HEK293 (cell line): ENCODE measurements at regions not wholly inside any gene's neighbourhood (a gene's known extent, or its start where the extent isn't known, plus 50 kb on each side); places are given as distances from the start of the nearest gene placed in this dataset.
A peak's percentile ranks its signal among the peaks of the same experiment; 100 is the strongest.

ENCODE experiments used
- CTCF ChIA-PET: fragments of 350-600 bp; formaldehyde crosslinking; extraction: SDS; loops from one replicate; lab custom pipeline; 2021; ENCODE audit warnings: antibody characterized with exemption; lab: Yijun Ruan, JAX
- POLR2A ChIA-PET: fragments of 300-600 bp; formaldehyde crosslinking; extraction: SDS; loops from one replicate; lab custom pipeline; 2020; ENCODE audit warnings: antibody characterized with exemption, inconsistent platforms; lab: Yijun Ruan, JAX
- H3K27ac ChIP-seq: fragments of 200-500 bp; sonication (Bioruptor generic); 2 replicates; pipeline ENCODE4 v1.5.1; 2014; ENCODE audit warnings: low read depth, low read length, control low read depth, inconsistent platforms; ENCODE audit errors: extremely low read depth
- H3K36me3 ChIP-seq, 2 experiments: fragments of 200-500 bp in 1 of 2; sonication (Bioruptor generic) in 1 of 2; 1 replicate in 1 of 2; 2 replicates in 1 of 2; pipeline ENCODE4 v1.5.1; 2014 to 2017; ENCODE audit warnings: inconsistent platforms in 2 of 2, low read length in 2 of 2; ENCODE audit not compliant: control insufficient read depth in 2 of 2, insufficient read depth in 1 of 2
- H3K4me1 ChIP-seq: fragments of 200-500 bp; sonication (Bioruptor generic); 2 replicates; pipeline ENCODE4 v1.5.1; 2014; ENCODE audit warnings: mild to moderate bottlenecking, low read length, inconsistent platforms; ENCODE audit not compliant: control insufficient read depth, insufficient read depth
- H3K4me3 ChIP-seq: 2 replicates; pipeline ENCODE4 v1.5.1; 2011; ENCODE audit warnings: low read depth, mild to moderate bottlenecking, control low read depth, low read length, moderate library complexity
- H3K9me3 ChIP-seq: fragments of 200-500 bp; sonication (Bioruptor generic); 2 replicates; pipeline ENCODE4 v1.5.1; 2014; ENCODE audit warnings: low read depth, low read length, inconsistent platforms; ENCODE audit not compliant: control insufficient read depth, insufficient read depth
- GFI1B ChIP-seq: fragments of 450-650 bp; formaldehyde crosslinking; IDR thresholded peaks from 2 replicates; pipeline ENCODE4 v1.5.1; 2016; ENCODE audit warnings: missing biosample characterization, missing genetic modification characterization
- GLIS1 ChIP-seq: fragments of 450-650 bp; formaldehyde crosslinking; IDR thresholded peaks from 2 replicates; pipeline ENCODE4 v1.5.1; 2016; ENCODE audit warnings: missing biosample characterization, missing genetic modification characterization
- KLF10 ChIP-seq: fragments of 450-650 bp; IDR thresholded peaks from 2 replicates; pipeline ENCODE4 v1.5.1; 2018; ENCODE audit warnings: missing biosample characterization, mild to moderate bottlenecking, missing genetic modification characterization
- RBAK ChIP-seq: fragments of 450-650 bp; formaldehyde crosslinking; IDR thresholded peaks from 2 replicates; pipeline ENCODE4 v1.5.1; 2016; ENCODE audit warnings: missing biosample characterization, missing genetic modification characterization
- SALL2 ChIP-seq: fragments of 450-650 bp; formaldehyde crosslinking; IDR thresholded peaks from 2 replicates; pipeline ENCODE4 v1.5.0; 2017; ENCODE audit warnings: missing biosample characterization, mild to moderate bottlenecking, missing genetic modification characterization, borderline replicate concordance
- ZNF140 ChIP-seq: fragments of 450-650 bp; formaldehyde crosslinking; IDR thresholded peaks from 2 replicates; pipeline ENCODE4 v1.5.1; 2016; ENCODE audit warnings: missing biosample characterization, missing genetic modification characterization
- ZNF311 ChIP-seq: fragments of 450-650 bp; formaldehyde crosslinking; IDR thresholded peaks from 2 replicates; pipeline ENCODE4 v1.5.1; 2017; ENCODE audit warnings: missing biosample characterization, missing genetic modification characterization, borderline replicate concordance
- ZNF510 ChIP-seq: fragments of 450-650 bp; formaldehyde crosslinking; IDR thresholded peaks from 2 replicates; pipeline ENCODE4 v1.5.1; 2018; ENCODE audit warnings: mild to moderate bottlenecking, missing genetic modification characterization, missing biosample characterization; ENCODE audit not compliant: insufficient replicate concordance
- ZNF596 ChIP-seq: fragments of 450-650 bp; IDR thresholded peaks from 2 replicates; pipeline ENCODE4 v1.5.0; 2018; ENCODE audit warnings: missing biosample characterization, mild to moderate bottlenecking, missing genetic modification characterization, moderate library complexity
- ZNF677 ChIP-seq: fragments of 450-650 bp; IDR thresholded peaks from 2 replicates; pipeline ENCODE4 v1.5.0; 2018; ENCODE audit warnings: missing biosample characterization, mild to moderate bottlenecking, missing genetic modification characterization, moderate library complexity
- TF ChIP-seq, protein P1 (sequence below): fragments of 450-650 bp; formaldehyde crosslinking; IDR thresholded peaks from 2 replicates; pipeline ENCODE4 v1.5.1; 2016; ENCODE audit warnings: missing biosample characterization, missing genetic modification characterization
- TF ChIP-seq, protein P2 (sequence below): fragments of 450-650 bp; formaldehyde crosslinking; IDR thresholded peaks from 2 replicates; pipeline ENCODE4 v1.5.1; 2016; ENCODE audit warnings: missing biosample characterization, missing genetic modification characterization

DNA sequence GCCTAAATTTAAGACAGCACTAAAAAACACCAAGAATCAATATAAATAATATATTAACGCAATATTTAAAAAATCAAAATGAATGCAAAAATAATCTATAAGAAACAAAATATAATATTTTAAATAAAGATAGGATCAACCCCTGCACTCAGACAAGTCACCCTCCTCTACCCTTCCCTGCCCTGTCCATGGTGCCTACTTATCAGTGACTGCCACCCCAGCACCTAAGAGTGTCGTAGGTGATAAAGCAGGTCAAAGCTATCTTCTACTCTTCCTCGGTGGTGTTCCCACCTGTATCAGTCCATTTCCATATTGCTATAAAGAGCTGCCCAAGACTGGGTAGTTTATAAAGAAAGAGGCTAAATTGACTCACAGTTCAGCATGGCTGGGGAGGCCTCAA lies 251.9 kb downstream of the STIM2 start:
- CTCF ChIA-PET: no interaction called here
- no peak overlapping the region for H3K27ac ChIP-seq
- no peak for TF ChIP-seq ZNF677 (tag by site-specific recombination)
- TF ChIP-seq, protein P1, sequence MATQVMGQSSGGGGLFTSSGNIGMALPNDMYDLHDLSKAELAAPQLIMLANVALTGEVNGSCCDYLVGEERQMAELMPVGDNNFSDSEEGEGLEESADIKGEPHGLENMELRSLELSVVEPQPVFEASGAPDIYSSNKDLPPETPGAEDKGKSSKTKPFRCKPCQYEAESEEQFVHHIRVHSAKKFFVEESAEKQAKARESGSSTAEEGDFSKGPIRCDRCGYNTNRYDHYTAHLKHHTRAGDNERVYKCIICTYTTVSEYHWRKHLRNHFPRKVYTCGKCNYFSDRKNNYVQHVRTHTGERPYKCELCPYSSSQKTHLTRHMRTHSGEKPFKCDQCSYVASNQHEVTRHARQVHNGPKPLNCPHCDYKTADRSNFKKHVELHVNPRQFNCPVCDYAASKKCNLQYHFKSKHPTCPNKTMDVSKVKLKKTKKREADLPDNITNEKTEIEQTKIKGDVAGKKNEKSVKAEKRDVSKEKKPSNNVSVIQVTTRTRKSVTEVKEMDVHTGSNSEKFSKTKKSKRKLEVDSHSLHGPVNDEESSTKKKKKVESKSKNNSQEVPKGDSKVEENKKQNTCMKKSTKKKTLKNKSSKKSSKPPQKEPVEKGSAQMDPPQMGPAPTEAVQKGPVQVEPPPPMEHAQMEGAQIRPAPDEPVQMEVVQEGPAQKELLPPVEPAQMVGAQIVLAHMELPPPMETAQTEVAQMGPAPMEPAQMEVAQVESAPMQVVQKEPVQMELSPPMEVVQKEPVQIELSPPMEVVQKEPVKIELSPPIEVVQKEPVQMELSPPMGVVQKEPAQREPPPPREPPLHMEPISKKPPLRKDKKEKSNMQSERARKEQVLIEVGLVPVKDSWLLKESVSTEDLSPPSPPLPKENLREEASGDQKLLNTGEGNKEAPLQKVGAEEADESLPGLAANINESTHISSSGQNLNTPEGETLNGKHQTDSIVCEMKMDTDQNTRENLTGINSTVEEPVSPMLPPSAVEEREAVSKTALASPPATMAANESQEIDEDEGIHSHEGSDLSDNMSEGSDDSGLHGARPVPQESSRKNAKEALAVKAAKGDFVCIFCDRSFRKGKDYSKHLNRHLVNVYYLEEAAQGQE: peak; percentile 68
- TF ChIP-seq, all 188 proteins: peak for 1
- no peaks in the 10 kb centered on the region for H3K9me3 ChIP-seq
- H3K4me3 ChIP-seq: no peak overlapping the region
- POLR2A ChIA-PET: no interaction called here
- no peaks in the 10 kb centered on the region for H3K4me1 ChIP-seq
- no peaks in the 10 kb centered on the region for H3K36me3 ChIP-seq

DNA sequence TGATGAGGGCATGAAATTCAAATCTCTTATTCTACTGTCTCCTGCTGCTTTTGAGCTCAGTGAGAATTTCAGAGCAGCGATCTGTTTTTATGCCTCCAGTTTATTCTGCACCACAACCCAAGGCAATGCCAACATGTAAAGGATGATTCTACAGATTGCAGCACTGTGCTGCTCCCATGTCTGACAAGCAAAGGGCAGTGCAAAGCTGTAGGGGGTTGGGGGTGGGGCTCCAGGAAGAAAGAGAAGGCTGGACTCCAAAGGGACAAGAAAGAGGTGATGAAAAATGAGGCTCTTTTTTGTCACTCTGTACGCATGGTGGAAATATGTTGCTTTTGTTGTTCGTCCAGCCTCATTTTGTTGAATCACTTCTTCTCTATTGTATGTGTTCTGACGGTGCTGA lies 254.6 kb downstream of the STIM2 start:
- Histone ChIP-seq H3K36me3 (no peaks in the 10 kb centered on the region), H3K27ac (no peak overlapping the region), H3K4me3 (no peak overlapping the region), H3K9me3 (no peaks in the 10 kb centered on the region), H3K4me1 (no peaks in the 10 kb centered on the region)
- no peak for TF ChIP-seq ZNF596 (tag by site-specific recombination)
- TF ChIP-seq RBAK (tag by site-specific recombination): no peak
- TF ChIP-seq ZNF311: no peak
- no peak for TF ChIP-seq ZNF510 (tag by site-specific recombination)
- ChIA-PET CTCF (no interaction called here), POLR2A (no interaction called here)

DNA sequence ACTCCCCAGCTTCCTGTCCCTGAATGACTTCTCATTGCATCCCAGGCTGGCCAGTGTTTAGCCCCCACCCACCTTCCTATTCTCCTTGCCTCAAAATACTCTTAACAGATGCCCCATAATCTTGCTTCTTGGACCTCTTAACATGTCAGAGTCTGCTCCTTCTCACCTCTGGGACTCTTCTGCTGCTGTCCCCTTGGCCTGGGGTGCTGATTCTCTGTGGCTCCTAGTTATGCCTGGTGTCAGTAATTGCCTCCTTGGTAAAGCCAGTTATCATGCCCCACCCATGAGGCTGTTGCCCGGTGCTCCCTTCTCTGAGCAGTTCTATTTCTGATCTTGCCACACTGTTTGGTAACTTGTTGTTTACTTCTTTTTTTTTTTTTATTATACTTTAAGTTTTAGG lies 256.8 kb downstream of the STIM2 start:
- CTCF ChIA-PET: no interaction called here
- POLR2A ChIA-PET: no interaction called here
- Histone ChIP-seq H3K4me3 (no peak overlapping the region), H3K27ac (no peak overlapping the region), H3K36me3 (no peaks in the 10 kb centered on the region), H3K9me3 (no peaks in the 10 kb centered on the region), H3K4me1 (no peaks in the 10 kb centered on the region)
- TF ChIP-seq GLIS1 (tag by site-specific recombination) (no peak), ZNF140 (tag by site-specific recombination) (no peak), SALL2 (tag by site-specific recombination) (no peak), KLF10 (tag by site-specific recombination) (no peak), GFI1B (no peak)
- TF ChIP-seq, protein P2, sequence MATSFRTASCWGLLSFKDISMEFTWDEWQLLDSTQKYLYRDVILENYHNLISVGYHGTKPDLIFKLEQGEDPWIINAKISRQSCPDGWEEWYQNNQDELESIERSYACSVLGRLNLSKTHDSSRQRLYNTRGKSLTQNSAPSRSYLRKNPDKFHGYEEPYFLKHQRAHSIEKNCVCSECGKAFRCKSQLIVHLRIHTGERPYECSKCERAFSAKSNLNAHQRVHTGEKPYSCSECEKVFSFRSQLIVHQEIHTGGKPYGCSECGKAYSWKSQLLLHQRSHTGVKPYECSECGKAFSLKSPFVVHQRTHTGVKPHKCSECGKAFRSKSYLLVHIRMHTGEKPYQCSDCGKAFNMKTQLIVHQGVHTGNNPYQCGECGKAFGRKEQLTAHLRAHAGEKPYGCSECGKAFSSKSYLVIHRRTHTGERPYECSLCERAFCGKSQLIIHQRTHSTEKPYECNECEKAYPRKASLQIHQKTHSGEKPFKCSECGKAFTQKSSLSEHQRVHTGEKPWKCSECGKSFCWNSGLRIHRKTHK (tag by site-specific recombination): no peak
- TF ChIP-seq, protein P1: peak; percentile 68; the same call in 1 of the 2 replicates
